ENCODE measurements at regions not wholly inside any gene's neighbourhood (a gene's known extent, or its start where the extent isn't known, plus 50 kb on each side); places are given as distances from the start of the nearest gene placed in this dataset.

GRCh38 chr13:21308906-21309305 lies 132.4 kb downstream of the MRPL57 start:
- TF ChIP-seq CTCF (IDR thresholded peaks at IDR 0.05; ENCODE audit: insufficient read depth, low read length): no peak
- no peak for TF ChIP-seq GABPA (IDR thresholded peaks at IDR 0.05; ENCODE audit: low read depth)
- TF ChIP-seq REST (IDR thresholded peaks at IDR 0.05; ENCODE audit: insufficient replicate concordance, low read depth): no peak

Data from HL-60 (cell line).